GM12878 (cell line): ENCODE measurements at regions not wholly inside any gene's neighbourhood (a gene's known extent, or its start where the extent isn't known, plus 50 kb on each side); places are given as distances from the start of the nearest gene placed in this dataset.

Experiments
- ATAC-seq: fragments of 200-7000 bp; cut with Tn5 transposase; 3 replicates; pipeline ENCODE4 v1.9.1; 2020; ENCODE audit warnings: mild to moderate bottlenecking, moderate library complexity
- BruUV-seq: library from RNA; stranded (reverse); fragments of 400-500 nt; replicated peaks from 2 replicates; lab custom pipeline; 2021; lab: Mats Ljungman, UMichigan
- CTCF ChIA-PET: fragments of 300-600 bp; sonication (Branson Sonifier 250); formaldehyde crosslinking; extraction: SDS; loops from one replicate; lab custom pipeline; 2021; ENCODE audit warnings: inconsistent platforms; lab: Yijun Ruan, JAX
- POLR2A ChIA-PET: fragments of 350-600 bp; formaldehyde crosslinking; extraction: SDS; loops from one replicate; lab custom pipeline; 2021; ENCODE audit warnings: inconsistent platforms; lab: Charles Lee
- RAD21 ChIA-PET: fragments of 300-600 bp; sonication (Branson Sonifier 250); formaldehyde crosslinking; loops from one replicate; lab custom pipeline; 2023; ENCODE audit warnings: antibody characterized with exemption; ENCODE audit not compliant: unreplicated experiment; lab: Charles Lee
- SMC1A ChIA-PET: fragments of 300-600 bp; sonication (Branson Sonifier 250); formaldehyde crosslinking; loops from one replicate; lab custom pipeline; 2023; ENCODE audit not compliant: unreplicated experiment, uncharacterized antibody; lab: Charles Lee
- DNase-seq: peaks from one replicate; pipeline ENCODE4 v3.0.0-alpha.2; 2011; ENCODE audit warnings: low read depth, low spot score
- FAIRE-seq: peaks from 3 replicates; lab custom pipeline; 2011; peaks lifted over from hg19 to GRCh38; lab: Jason Lieb, UNC
- H2AFZ ChIP-seq: 2 replicates; pipeline ENCODE4 v1.6.0; 2011; ENCODE audit warnings: low read depth, low read length, control low read depth; ENCODE audit not compliant: control insufficient read depth
- H3K27ac ChIP-seq: 2 replicates; pipeline ENCODE4 v1.5.1; 2011; ENCODE audit warnings: control low read depth; ENCODE audit not compliant: control insufficient read depth, insufficient read depth
- H3K27me3 ChIP-seq, 2 experiments: replicated peaks in 1 of 2; 2 replicates each; pipeline versions ENCODE4 v1.6.0 to v1.6.1; 2011; ENCODE audit warnings: low read length in 1 of 2; ENCODE audit not compliant: control insufficient read depth in 2 of 2, insufficient read depth in 2 of 2
- H3K36me3 ChIP-seq, 2 experiments: 2 replicates each; pipeline ENCODE4 v1.5.1; 2011; ENCODE audit warnings: low read length in 1 of 2; ENCODE audit not compliant: control insufficient read depth in 2 of 2, insufficient read depth in 2 of 2
- H3K4me1 ChIP-seq: 2 replicates; pipeline ENCODE4 v1.6.1; 2011; ENCODE audit warnings: mild to moderate bottlenecking, low read length, moderate library complexity, mixed read lengths; ENCODE audit not compliant: control insufficient read depth, insufficient read depth
- H3K4me2 ChIP-seq: 2 replicates; pipeline ENCODE4 v1.6.0; 2011; ENCODE audit warnings: control low read depth; ENCODE audit not compliant: control insufficient read depth, insufficient read depth
- H3K4me3 ChIP-seq: fragments of 200-600 bp; sonication (generic); 2 replicates; pipeline ENCODE4 v1.5.1; 2016
- H3K79me2 ChIP-seq: 2 replicates; pipeline ENCODE4 v1.6.0; 2011; ENCODE audit warnings: low read length; ENCODE audit not compliant: control insufficient read depth, insufficient read depth
- H3K9ac ChIP-seq: 2 replicates; pipeline ENCODE4 v1.8.0; 2011; ENCODE audit warnings: low read length, control low read depth, mixed read lengths; ENCODE audit not compliant: control insufficient read depth, insufficient read depth
- H3K9me3 ChIP-seq: replicated peaks from 3 replicates; pipeline ENCODE4 v1.5.1; 2011; ENCODE audit warnings: mild to moderate bottlenecking, low read length; ENCODE audit not compliant: control insufficient read depth, insufficient read depth
- H4K20me1 ChIP-seq: 2 replicates; pipeline ENCODE4 v1.6.0; 2011; ENCODE audit not compliant: control insufficient read depth, insufficient read depth
- CREM ChIP-seq: IDR thresholded peaks from 2 replicates; pipeline ENCODE4 v1.6.1; 2014; ENCODE audit warnings: antibody characterized with exemption, low read depth
- EED ChIP-seq: sonication (generic); IDR thresholded peaks from 2 replicates; pipeline ENCODE4 v1.6.1; 2016; ENCODE audit warnings: antibody characterized with exemption, low read depth
- HCFC1 ChIP-seq: fragments of 150-350 bp; IDR thresholded peaks from 2 replicates; pipeline ENCODE4 v1.6.1; 2014; ENCODE audit warnings: low read length
- IRF4 ChIP-seq: IDR thresholded peaks from 2 replicates; pipeline ENCODE4 v1.6.1; 2011; ENCODE audit warnings: low read depth, low read length
- MTA3 ChIP-seq: IDR thresholded peaks from 2 replicates; pipeline ENCODE4 v1.6.1; 2012; ENCODE audit warnings: low read length, inconsistent platforms, borderline replicate concordance
- MYB ChIP-seq: fragments of 150-350 bp; IDR thresholded peaks from 2 replicates; pipeline ENCODE4 v1.6.1; 2014; ENCODE audit warnings: mild to moderate bottlenecking, low read depth, low read length, borderline replicate concordance
- NFYB ChIP-seq: IDR thresholded peaks from 2 replicates; pipeline ENCODE4 v1.6.1; 2011; ENCODE audit warnings: low read depth, mild to moderate bottlenecking, low read length, improper control_type of control experiment, moderate library complexity; ENCODE audit not compliant: insufficient read depth
- PAX5 ChIP-seq: IDR thresholded peaks from 2 replicates; pipeline ENCODE4 v1.6.1; 2011; ENCODE audit warnings: low read depth, low read length, borderline replicate concordance
- RAD51 ChIP-seq: fragments of 450-650 bp; IDR thresholded peaks from 2 replicates; pipeline ENCODE4 v1.6.1; 2016; ENCODE audit warnings: moderate library complexity, mild to moderate bottlenecking, inconsistent platforms
- TCF7 ChIP-seq: IDR thresholded peaks from 2 replicates; pipeline ENCODE4 v1.6.1; 2014; ENCODE audit warnings: antibody characterized with exemption, borderline replicate concordance
- ZBED1 ChIP-seq: IDR thresholded peaks from 2 replicates; pipeline ENCODE4 v1.6.1; 2016; ENCODE audit warnings: borderline replicate concordance
- ZNF24 ChIP-seq: fragments of 450-650 bp; IDR thresholded peaks from 2 replicates; pipeline ENCODE4 v1.6.1; 2017; ENCODE audit warnings: antibody characterized with exemption, mild to moderate bottlenecking
- WGBS: methylation state at CpG from one replicate; pipeline ENCODE4 v1.1.6; 2016; ENCODE audit warnings: low lambda C conversion rate; ENCODE audit not compliant: insufficient replicate concordance, insufficient coverage; ENCODE audit errors: missing lambda C conversion rate; 5-methylcytosine and 5-hydroxymethylcytosine counted together
- in situ Hi-C: fragments of 300-500 bp; cut with MboI; formaldehyde crosslinking; loops from 9 replicates; pipeline ENCODE4 v1.14.3; 2018; ENCODE audit warnings: mixed read lengths
- intact Hi-C: fragments of 100-400 bp; cut with micrococcal nuclease; formaldehyde crosslinking; loops from one replicate; pipeline ENCODE4 v1.14.2; 2022; ENCODE audit not compliant: unreplicated experiment
- TF ChIP-seq, protein P1 (sequence below): fragments of 450-650 bp; IDR thresholded peaks from 2 replicates; pipeline ENCODE4 v1.6.1; 2017; ENCODE audit warnings: mild to moderate bottlenecking, low read depth, inconsistent platforms; ENCODE audit not compliant: poor library complexity, severe bottlenecking
- TF ChIP-seq, protein P2 (sequence below): fragments of 450-650 bp; IDR thresholded peaks from 2 replicates; pipeline ENCODE4 v1.6.1; 2014; ENCODE audit warnings: mild to moderate bottlenecking
- TF ChIP-seq, protein P3 (sequence below): fragments of 150-350 bp; IDR thresholded peaks from 2 replicates; pipeline ENCODE4 v1.6.1; 2014; ENCODE audit warnings: mild to moderate bottlenecking, low read depth, low read length

DNA sequence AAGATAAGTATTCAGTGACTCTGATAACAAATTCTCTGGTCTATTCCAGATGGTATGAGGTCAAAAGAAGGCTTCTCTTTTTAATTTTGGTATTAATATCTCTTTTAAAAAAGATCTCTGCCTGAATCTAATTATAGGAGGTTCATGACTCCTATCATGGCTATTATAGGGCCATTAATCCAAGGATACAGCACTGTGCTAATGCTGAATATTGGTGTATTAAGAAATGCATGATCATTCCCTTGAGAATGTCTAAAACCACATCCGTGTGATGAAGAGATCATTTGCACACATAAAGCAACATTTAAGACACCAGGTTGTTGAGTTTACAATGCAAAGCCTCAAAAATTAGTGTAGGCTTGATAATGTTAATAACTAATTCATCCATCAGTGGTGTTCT, 160.4 kb upstream of the MON1B start (continued):
- TF ChIP-seq, protein P1, sequence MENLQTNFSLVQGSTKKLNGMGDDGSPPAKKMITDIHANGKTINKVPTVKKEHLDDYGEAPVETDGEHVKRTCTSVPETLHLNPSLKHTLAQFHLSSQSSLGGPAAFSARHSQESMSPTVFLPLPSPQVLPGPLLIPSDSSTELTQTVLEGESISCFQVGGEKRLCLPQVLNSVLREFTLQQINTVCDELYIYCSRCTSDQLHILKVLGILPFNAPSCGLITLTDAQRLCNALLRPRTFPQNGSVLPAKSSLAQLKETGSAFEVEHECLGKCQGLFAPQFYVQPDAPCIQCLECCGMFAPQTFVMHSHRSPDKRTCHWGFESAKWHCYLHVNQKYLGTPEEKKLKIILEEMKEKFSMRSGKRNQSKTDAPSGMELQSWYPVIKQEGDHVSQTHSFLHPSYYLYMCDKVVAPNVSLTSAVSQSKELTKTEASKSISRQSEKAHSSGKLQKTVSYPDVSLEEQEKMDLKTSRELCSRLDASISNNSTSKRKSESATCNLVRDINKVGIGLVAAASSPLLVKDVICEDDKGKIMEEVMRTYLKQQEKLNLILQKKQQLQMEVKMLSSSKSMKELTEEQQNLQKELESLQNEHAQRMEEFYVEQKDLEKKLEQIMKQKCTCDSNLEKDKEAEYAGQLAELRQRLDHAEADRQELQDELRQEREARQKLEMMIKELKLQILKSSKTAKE = no peak
- TF ChIP-seq NFYB (no peak), EED (no peak), IRF4 (no peak)

DNA sequence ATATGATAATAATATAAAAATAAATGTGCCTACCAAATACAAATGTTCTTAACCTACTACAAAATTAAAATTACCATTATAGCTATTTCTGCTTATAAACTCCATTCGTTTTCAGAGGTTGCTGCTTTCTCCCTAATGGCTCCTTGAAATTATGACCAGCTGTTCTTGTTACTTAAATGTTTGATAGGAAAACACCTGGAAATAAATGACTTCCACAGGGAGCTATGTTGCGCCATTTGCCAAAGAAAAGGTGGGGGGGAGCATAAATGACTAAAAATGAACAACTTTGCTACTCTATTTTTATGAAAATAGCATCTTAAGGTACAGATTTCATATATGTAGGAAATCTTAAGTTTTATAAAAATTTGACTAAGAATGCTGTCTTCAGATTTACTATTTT, 157.5 kb upstream of the MON1B start:
- ChIA-PET CTCF (no interaction called here), POLR2A (no interaction called here), SMC1A (interaction anchor here (1.1 kb wide), 1 partner anchor 10 kb away, joined by 3 read pairs; no protein-coding TSS in a partner anchor), RAD21 (no interaction called here)
- no peak overlapping the region for H3K4me3 ChIP-seq
- H4K20me1 ChIP-seq = no peaks in the 10 kb centered on the region
- DNase-seq (no peak), ATAC-seq (no peak), FAIRE-seq (no peak)
- WGBS = 38% methylated on average over 2 of the region's 2 CpGs
- in situ Hi-C loops = no loop called here
- H3K9ac ChIP-seq = no peak overlapping the region
- no peak overlapping the region for H2AFZ ChIP-seq
- no TSS peak for BruUV-seq
- intact Hi-C loops = no loop called here
- no peaks in the 10 kb centered on the region for H3K27me3 ChIP-seq
- no peak overlapping the region for H3K4me2 ChIP-seq
- H3K4me1 ChIP-seq = no peaks in the 10 kb centered on the region
- no peak overlapping the region for H3K27ac ChIP-seq
- no peaks in the 10 kb centered on the region for H3K79me2 ChIP-seq
- TF ChIP-seq TCF7 (no peak), RAD51 (no peak), HCFC1 (no peak), MYB (no peak), ZNF24 (no peak), PAX5 (no peak), ZBED1 (no peak), CREM (no peak), MTA3 (no peak)
- TF ChIP-seq, protein P2, sequence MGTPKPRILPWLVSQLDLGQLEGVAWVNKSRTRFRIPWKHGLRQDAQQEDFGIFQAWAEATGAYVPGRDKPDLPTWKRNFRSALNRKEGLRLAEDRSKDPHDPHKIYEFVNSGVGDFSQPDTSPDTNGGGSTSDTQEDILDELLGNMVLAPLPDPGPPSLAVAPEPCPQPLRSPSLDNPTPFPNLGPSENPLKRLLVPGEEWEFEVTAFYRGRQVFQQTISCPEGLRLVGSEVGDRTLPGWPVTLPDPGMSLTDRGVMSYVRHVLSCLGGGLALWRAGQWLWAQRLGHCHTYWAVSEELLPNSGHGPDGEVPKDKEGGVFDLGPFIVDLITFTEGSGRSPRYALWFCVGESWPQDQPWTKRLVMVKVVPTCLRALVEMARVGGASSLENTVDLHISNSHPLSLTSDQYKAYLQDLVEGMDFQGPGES = no peak
- TF ChIP-seq, protein P3, sequence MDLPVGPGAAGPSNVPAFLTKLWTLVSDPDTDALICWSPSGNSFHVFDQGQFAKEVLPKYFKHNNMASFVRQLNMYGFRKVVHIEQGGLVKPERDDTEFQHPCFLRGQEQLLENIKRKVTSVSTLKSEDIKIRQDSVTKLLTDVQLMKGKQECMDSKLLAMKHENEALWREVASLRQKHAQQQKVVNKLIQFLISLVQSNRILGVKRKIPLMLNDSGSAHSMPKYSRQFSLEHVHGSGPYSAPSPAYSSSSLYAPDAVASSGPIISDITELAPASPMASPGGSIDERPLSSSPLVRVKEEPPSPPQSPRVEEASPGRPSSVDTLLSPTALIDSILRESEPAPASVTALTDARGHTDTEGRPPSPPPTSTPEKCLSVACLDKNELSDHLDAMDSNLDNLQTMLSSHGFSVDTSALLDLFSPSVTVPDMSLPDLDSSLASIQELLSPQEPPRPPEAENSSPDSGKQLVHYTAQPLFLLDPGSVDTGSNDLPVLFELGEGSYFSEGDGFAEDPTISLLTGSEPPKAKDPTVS = no peak
- no peaks in the 10 kb centered on the region for H3K36me3 ChIP-seq
- no peaks in the 10 kb centered on the region for H3K9me3 ChIP-seq
